BLaER1 (cell line): ENCODE measurements at regions not wholly inside any gene's neighbourhood (a gene's known extent, or its start where the extent isn't known, plus 50 kb on each side); places are given as distances from the start of the nearest gene placed in this dataset.
"Not testable (repeated sequence)": the region's sequence is repeated elsewhere in the genome, so short reads cannot be mapped to it uniquely, and the experiment has no call there.

Source experiments
- H3K27ac ChIP-seq: shearing (Covaris generic); formaldehyde crosslinking; 2 replicates; pipeline ENCODE4 v1.8.1; 2022
- H3K27me3 ChIP-seq: shearing (Covaris generic); formaldehyde crosslinking; 2 replicates; pipeline ENCODE4 v1.8.1; 2022
- H3K36me3 ChIP-seq: shearing (Covaris generic); formaldehyde crosslinking; 2 replicates; pipeline ENCODE4 v1.8.1; 2022
- H3K4me1 ChIP-seq: shearing (Covaris generic); formaldehyde crosslinking; 2 replicates; pipeline ENCODE4 v1.8.1; 2022
- H3K4me2 ChIP-seq: shearing (Covaris generic); formaldehyde crosslinking; 2 replicates; pipeline ENCODE4 v1.8.1; 2022
- H3K4me3 ChIP-seq: shearing (Covaris generic); formaldehyde crosslinking; 2 replicates; pipeline ENCODE4 v1.8.1; 2022
- H3K9ac ChIP-seq: shearing (Covaris generic); formaldehyde crosslinking; 2 replicates; pipeline ENCODE4 v1.8.1; 2022
- H3K9me3 ChIP-seq: shearing (Covaris generic); formaldehyde crosslinking; 2 replicates; pipeline ENCODE4 v1.8.1; 2022
- H4K20me1 ChIP-seq: shearing (Covaris generic); formaldehyde crosslinking; 2 replicates; pipeline ENCODE4 v1.8.1; 2022
- Cebpa-rat ChIP-seq: shearing (Covaris generic); IDR thresholded peaks from 2 replicates; pipeline ENCODE4 v1.8.1; 2022

DNA sequence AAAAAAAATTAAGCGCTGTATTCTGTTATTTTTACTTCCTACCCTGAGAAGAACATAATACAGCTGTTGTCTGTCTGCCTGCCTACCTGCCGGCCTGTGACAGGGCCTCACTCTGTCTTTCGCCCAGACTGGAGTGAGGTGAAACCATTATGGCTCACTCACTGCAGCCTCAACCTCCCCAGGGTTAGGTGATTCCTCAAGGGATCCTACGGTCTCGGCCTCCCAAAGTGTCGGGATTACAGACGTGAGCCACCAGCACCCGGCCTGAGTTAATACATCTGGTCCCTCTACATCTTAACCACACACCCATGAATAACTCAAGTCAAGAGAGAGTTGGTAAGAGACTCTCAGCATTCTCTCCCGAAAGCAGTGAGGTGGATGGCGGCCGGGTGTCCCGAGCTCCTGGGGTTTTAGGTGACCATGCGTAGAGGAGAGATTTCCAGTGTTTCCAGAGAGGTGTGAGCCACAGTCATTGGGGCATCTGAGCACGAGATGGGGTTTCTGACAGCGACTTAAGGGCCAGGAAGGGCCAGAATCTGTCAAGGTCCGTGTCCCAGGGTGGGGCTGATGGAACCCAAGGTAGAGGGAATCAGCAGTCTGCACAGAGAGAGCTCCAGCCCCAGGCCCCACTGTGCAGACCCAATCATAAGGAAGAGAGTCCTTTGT, 1954.4 kb upstream of the DEFB115 start:
- H3K4me1 ChIP-seq: no peaks in the 10 kb centered on the region
- H4K20me1 ChIP-seq: no peaks in the 10 kb centered on the region
- no peak overlapping the region for H3K4me3 ChIP-seq
- H3K27ac ChIP-seq: no peak overlapping the region
- no peak overlapping the region for H3K9ac ChIP-seq
- no peaks in the 10 kb centered on the region for H3K27me3 ChIP-seq
- TF ChIP-seq Cebpa-rat: no peak
- H3K9me3 ChIP-seq: peaks cover 44% of the 10 kb centered on the region
- H3K36me3 ChIP-seq: no peaks in the 10 kb centered on the region
- H3K4me2 ChIP-seq: no peak overlapping the region

- H3K4me3 ChIP-seq: no peak overlapping the region
- H3K36me3 ChIP-seq: no peaks in the 10 kb centered on the region
- H3K27me3 ChIP-seq: no peaks in the 10 kb centered on the region
- H3K4me1 ChIP-seq: no peaks in the 10 kb centered on the region
- H3K9ac ChIP-seq: no peak overlapping the region
- no peak overlapping the region for H3K4me2 ChIP-seq
- H3K27ac ChIP-seq: no peak overlapping the region
- no peaks in the 10 kb centered on the region for H4K20me1 ChIP-seq
- H3K9me3 ChIP-seq: peaks cover 14% of the 10 kb centered on the region
- no peak for TF ChIP-seq Cebpa-rat
These were observed 1950.9 kb upstream of the DEFB115 start for GRCh38 chr20:29306390-29307072.

DNA sequence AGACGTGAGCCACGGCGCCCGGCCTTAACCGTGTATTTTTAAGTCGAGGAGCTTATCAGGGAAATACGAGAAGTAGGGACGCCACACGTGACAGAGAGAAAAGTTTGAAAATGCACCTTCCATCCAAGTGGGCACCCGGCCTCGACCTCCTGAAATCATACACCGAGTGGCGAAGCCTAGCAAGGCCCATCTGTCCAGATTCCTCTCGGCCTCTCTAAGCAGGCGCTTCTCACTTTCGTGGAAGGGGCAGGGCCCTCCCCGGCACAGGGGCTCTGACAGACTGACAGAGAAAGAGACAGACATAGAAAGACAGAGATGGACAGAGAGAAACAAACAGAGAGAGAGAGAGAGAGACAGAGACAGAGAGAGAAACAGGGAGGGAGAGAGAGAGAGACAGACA, 1950.0 kb upstream of the DEFB115 start:
- not testable (repeated sequence) for H3K27ac ChIP-seq, H4K20me1 ChIP-seq, H3K4me2 ChIP-seq, H3K36me3 ChIP-seq, H3K9me3 ChIP-seq, H3K9ac ChIP-seq, H3K4me1 ChIP-seq, H3K27me3 ChIP-seq, H3K4me3 ChIP-seq

DNA sequence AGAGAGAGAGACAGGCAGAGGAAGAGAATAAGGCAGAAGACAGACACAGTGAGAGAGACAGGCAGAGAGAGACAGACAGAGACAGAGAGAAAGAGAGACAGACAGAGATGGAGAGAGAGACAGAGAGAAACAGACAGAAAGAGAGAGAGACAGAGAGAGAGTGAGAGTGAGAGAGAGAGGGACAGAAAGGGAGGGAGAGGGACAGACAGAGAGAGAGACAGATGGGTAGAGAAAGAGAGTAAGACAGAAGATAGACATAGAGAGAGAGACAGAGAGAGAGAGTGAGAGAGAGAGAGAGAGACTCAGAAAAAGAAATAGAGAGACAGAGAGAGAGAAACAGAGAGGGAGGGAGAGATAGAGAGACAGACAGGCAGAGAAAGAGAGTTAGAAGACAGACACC, 1948.5 kb upstream of the DEFB115 start:
- H3K9me3 ChIP-seq, H3K27me3 ChIP-seq, H3K4me1 ChIP-seq, H3K27ac ChIP-seq, H3K36me3 ChIP-seq, H3K9ac ChIP-seq, H3K4me3 ChIP-seq, H4K20me1 ChIP-seq, H3K4me2 ChIP-seq: not testable (repeated sequence)

GRCh38 chr20:29309481-29309880, 1948.0 kb upstream of the DEFB115 start:
- not testable (repeated sequence) for H3K9me3 ChIP-seq, H3K4me1 ChIP-seq, H3K4me2 ChIP-seq, H3K36me3 ChIP-seq, H3K27me3 ChIP-seq, H3K4me3 ChIP-seq, H3K9ac ChIP-seq, H4K20me1 ChIP-seq, H3K27ac ChIP-seq

GRCh38 chr20:29311046-29311445, 1946.4 kb upstream of the DEFB115 start:
- H3K9me3 ChIP-seq, H3K9ac ChIP-seq, H3K4me3 ChIP-seq, H3K27ac ChIP-seq, H3K4me2 ChIP-seq, H3K4me1 ChIP-seq, H3K36me3 ChIP-seq, H3K27me3 ChIP-seq, H4K20me1 ChIP-seq: not testable (repeated sequence)

- H3K4me2 ChIP-seq, H3K27me3 ChIP-seq, H3K9me3 ChIP-seq, H4K20me1 ChIP-seq, H3K36me3 ChIP-seq, H3K4me3 ChIP-seq, H3K9ac ChIP-seq, H3K27ac ChIP-seq, H3K4me1 ChIP-seq: not testable (repeated sequence)
These were observed 1944.8 kb upstream of the DEFB115 start for GRCh38 chr20:29312679-29313078.

DNA sequence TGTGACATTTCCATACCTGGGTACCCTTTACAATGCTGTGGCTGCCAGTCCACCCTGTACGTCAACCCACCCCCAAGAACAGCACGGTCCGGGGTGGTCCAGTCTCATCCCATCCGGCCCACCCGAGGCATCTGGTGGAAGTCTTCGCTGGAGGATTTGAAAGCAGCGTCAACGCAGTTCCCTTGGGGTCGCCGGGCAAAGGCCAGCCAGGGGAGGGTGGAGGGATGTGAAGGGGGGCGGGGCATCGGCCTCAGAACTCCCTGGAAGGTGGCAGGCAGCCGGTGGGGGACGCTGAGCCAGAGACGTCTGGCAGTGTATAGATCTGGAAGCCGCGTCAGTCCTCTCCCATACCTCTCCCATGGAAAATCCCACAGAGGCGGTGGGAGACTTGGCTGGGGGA, 1944.0 kb upstream of the DEFB115 start:
- H4K20me1 ChIP-seq: no peaks in the 10 kb centered on the region
- TF ChIP-seq Cebpa-rat: no peak
- H3K4me2 ChIP-seq: no peak overlapping the region
- H3K4me3 ChIP-seq: no peak overlapping the region
- no peaks in the 10 kb centered on the region for H3K36me3 ChIP-seq
- H3K27me3 ChIP-seq: no peaks in the 10 kb centered on the region
- no peak overlapping the region for H3K27ac ChIP-seq
- H3K4me1 ChIP-seq: no peaks in the 10 kb centered on the region
- H3K9me3 ChIP-seq: 0 out of 2 replicates have a peak, but pooled peaks cover 1% of the 10 kb centered on the region
- H3K9ac ChIP-seq: no peak overlapping the region

DNA sequence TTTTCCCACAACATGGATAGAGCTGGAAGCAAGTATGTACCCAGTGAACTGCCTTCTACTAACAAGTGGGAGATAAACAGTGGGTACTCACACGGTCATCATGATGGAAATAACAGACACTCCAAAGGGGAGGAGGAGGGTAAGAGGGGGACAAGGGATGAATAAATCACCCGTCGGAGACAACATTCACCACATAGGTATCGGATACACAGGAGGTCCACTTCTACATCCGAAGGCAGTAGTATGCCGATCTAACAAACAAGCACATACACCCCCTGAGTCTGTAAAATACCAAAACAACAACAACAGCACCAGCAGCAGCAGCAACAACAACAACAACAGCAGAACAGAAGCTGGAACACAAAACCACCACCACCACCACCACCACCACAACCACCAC, 1943.2 kb upstream of the DEFB115 start:
- no peaks in the 10 kb centered on the region for H3K27me3 ChIP-seq
- no peak overlapping the region for H3K9ac ChIP-seq
- H3K36me3 ChIP-seq: no peaks in the 10 kb centered on the region
- peaks cover 9% of the 10 kb centered on the region; the same call in 1 of the 2 replicates for H3K9me3 ChIP-seq
- H3K4me2 ChIP-seq: no peak overlapping the region
- no peaks in the 10 kb centered on the region for H3K4me1 ChIP-seq
- H3K27ac ChIP-seq: no peak overlapping the region
- no peaks in the 10 kb centered on the region for H4K20me1 ChIP-seq
- no peak overlapping the region for H3K4me3 ChIP-seq
- TF ChIP-seq Cebpa-rat: no peak

GRCh38 chr20:29318871-29319461, 1938.5 kb upstream of the DEFB115 start:
- TF ChIP-seq Cebpa-rat: no peak
- no peaks in the 10 kb centered on the region for H3K27me3 ChIP-seq
- H3K27ac ChIP-seq: no peak overlapping the region
- H4K20me1 ChIP-seq: no peaks in the 10 kb centered on the region
- no peak overlapping the region for H3K9ac ChIP-seq
- H3K4me1 ChIP-seq: no peaks in the 10 kb centered on the region
- H3K9me3 ChIP-seq: peaks cover 10% of the 10 kb centered on the region; the same call in 1 of the 2 replicates
- H3K4me3 ChIP-seq: no peak overlapping the region
- no peak overlapping the region for H3K4me2 ChIP-seq
- H3K36me3 ChIP-seq: no peaks in the 10 kb centered on the region
